ENCODE measurements at regions not wholly inside any gene's neighbourhood (a gene's known extent, or its start where the extent isn't known, plus 50 kb on each side); places are given as distances from the start of the nearest gene placed in this dataset.
"Not testable (repeated sequence)": the region's sequence is repeated elsewhere in the genome, so short reads cannot be mapped to it uniquely, and the experiment has no call there.

GRCh38 chr16:86219655-86220445, 290.5 kb upstream of the FOXF1 start:
- DNase-seq = no peak

- DNase-seq = no peak
These were observed 289.8 kb upstream of the FOXF1 start for GRCh38 chr16:86220561-86220960.

- DNase-seq = no peak
These were observed 289.2 kb upstream of the FOXF1 start for GRCh38 chr16:86221085-86221484.

GRCh38 chr16:86222547-86222946, 287.8 kb upstream of the FOXF1 start:
- no peak for DNase-seq

- DNase-seq = no peak
These were observed 287.3 kb upstream of the FOXF1 start for GRCh38 chr16:86222965-86223551.

- DNase-seq = no peak
These were observed 286.2 kb upstream of the FOXF1 start for GRCh38 chr16:86224126-86224525.

GRCh38 chr16:86224629-86225028, 285.7 kb upstream of the FOXF1 start:
- no peak for DNase-seq

- DNase-seq = no peak
These were observed 284.4 kb upstream of the FOXF1 start for GRCh38 chr16:86225905-86226371.

GRCh38 chr16:86227041-86227440, 283.3 kb upstream of the FOXF1 start:
- no peak for DNase-seq

GRCh38 chr16:86227801-86228200, 282.5 kb upstream of the FOXF1 start:
- no peak for DNase-seq

- no peak for DNase-seq
These were observed 281.6 kb upstream of the FOXF1 start for GRCh38 chr16:86228713-86229112.

- no peak for DNase-seq
These were observed 281.0 kb upstream of the FOXF1 start for GRCh38 chr16:86229283-86229682.

GRCh38 chr16:86229866-86230656, 280.3 kb upstream of the FOXF1 start:
- DNase-seq = no peak

GRCh38 chr16:86231321-86231995, 278.9 kb upstream of the FOXF1 start:
- DNase-seq = no peak

- DNase-seq = no peak
These were observed 278.4 kb upstream of the FOXF1 start for GRCh38 chr16:86231996-86232350.

- no peak for DNase-seq
These were observed 277.8 kb upstream of the FOXF1 start for GRCh38 chr16:86232496-86232895.

GRCh38 chr16:86233506-86233905, 276.8 kb upstream of the FOXF1 start:
- DNase-seq = not testable (repeated sequence)

- no peak for DNase-seq
These were observed 270.9 kb upstream of the FOXF1 start for GRCh38 chr16:86239381-86239780.

GRCh38 chr16:86240716-86241363, 269.5 kb upstream of the FOXF1 start:
- DNase-seq = no peak

- no peak for DNase-seq
These were observed 268.6 kb upstream of the FOXF1 start for GRCh38 chr16:86241681-86242080.

GRCh38 chr16:86242244-86243122, 267.8 kb upstream of the FOXF1 start:
- DNase-seq = no peak

- DNase-seq = no peak
These were observed 267.2 kb upstream of the FOXF1 start for GRCh38 chr16:86243123-86243473.

Data from NCI-H1694 treated with DMSO at 0.1 percent for 48 hours (cell line).